ENCODE measurements at regions not wholly inside any gene's neighbourhood (a gene's known extent, or its start where the extent isn't known, plus 50 kb on each side); places are given as distances from the start of the nearest gene placed in this dataset.

DNA sequence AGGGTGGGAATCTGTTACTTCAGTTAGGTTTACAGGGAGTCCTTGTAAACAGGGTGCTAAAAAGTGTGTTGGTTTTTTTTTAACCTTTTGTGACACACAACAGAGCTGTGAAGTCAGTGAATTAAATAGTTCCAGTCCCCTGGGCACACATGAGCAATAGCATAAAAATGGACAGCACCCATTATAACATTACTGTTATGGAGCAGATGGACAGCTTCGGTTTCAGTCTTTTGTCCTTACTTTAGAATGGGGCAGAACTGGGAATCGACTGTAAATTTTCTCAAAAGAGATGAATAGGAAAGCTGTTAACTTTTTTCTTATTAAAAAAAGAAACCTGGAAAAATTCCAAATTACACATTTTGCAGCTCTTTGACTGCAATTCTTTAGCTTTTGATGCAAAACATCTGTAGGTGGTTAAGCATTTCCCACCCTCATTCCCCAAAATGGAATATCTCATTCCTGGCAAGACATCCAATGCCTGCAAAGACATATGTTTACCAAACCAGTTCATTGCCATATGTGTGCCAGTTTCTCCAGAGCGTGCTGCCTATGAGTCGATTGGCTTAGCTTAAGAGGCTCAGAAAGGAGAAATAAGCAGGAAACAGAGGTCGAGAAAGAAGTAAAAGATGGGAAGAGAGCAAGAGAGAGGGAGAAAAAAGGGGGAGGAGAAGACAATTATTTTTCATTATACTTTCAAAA, 212.3 kb upstream of the TMEM161B start:
- Histone ChIP-seq H3K4me3 (ENCODE audit: low read length) (no peak overlapping the region), H3K9ac (ENCODE audit: low read depth, low read length) (no peak overlapping the region), H3K27ac (ENCODE audit: low read length) (no peak overlapping the region)

DNA sequence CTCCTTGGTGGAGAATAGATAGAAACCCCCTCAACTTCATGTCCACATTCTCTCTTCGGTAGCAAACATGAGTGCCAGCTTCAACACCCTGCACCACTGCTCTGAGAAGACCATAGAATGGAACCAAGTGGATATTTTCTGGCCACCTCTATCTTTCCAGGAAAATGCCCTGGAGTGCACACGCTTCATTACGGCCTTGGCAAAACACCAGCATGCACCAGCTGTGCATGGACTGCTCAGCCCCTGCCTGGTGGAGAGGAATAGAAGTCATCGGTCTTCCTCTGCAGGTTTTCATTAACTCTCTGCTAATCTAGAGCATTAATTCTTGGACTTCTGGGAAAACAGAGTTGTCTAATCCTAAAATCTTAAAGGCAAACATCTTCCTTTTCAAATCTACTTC, 211.6 kb upstream of the TMEM161B start:
- H3K4me3 ChIP-seq (ENCODE audit: low read length): no peak overlapping the region
- no peaks in the 10 kb centered on the region for H3K9me3 ChIP-seq (ENCODE audit: insufficient read depth, low read depth, low read length)
- no peak overlapping the region for H3K27ac ChIP-seq (ENCODE audit: low read length)
- H3K27me3 ChIP-seq (ENCODE audit: insufficient read depth, low read length): no peaks in the 10 kb centered on the region
- H3K9ac ChIP-seq (ENCODE audit: low read depth, low read length): no peak overlapping the region
- peaks cover 13% of the 10 kb centered on the region; the same call in 1 of the 2 replicates for H3K4me1 ChIP-seq (ENCODE audit: insufficient read depth, low read length)
- no peaks in the 10 kb centered on the region for H3K36me3 ChIP-seq (ENCODE audit: insufficient read depth, low read depth, low read length)

More for the DNA sequence above, 212.3 kb upstream of the TMEM161B start:
- Histone ChIP-seq H3K4me1 (ENCODE audit: insufficient read depth, low read length) (peaks cover 13% of the 10 kb centered on the region; the same call in 1 of the 2 replicates), H3K27me3 (ENCODE audit: insufficient read depth, low read length) (no peaks in the 10 kb centered on the region), H3K36me3 (ENCODE audit: insufficient read depth, low read depth, low read length) (no peaks in the 10 kb centered on the region), H3K9me3 (ENCODE audit: insufficient read depth, low read depth, low read length) (no peaks in the 10 kb centered on the region)

DNA sequence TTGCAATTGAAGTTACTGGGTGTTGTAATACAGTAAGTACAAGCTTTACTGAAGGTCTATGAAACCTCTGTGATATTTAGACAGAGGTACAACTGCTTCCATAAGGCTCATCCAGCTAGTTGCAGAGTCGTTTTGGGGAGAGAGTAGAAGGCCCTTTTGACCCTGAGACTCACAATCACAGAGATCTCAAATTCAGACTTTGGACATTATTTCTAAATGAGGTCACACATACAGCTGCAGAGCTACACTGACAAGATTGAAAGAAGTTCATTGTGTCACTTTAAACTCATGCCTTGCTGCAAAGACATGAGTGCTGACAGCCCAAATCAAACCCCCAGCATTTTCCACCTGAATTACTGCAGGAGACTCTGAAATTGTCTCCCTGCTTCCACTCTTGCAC, 205.9 kb upstream of the TMEM161B start:
- Histone ChIP-seq H3K9me3 (ENCODE audit: insufficient read depth, low read depth, low read length) (peaks cover 3% of the 10 kb centered on the region; the same call in 1 of the 2 replicates), H3K4me3 (ENCODE audit: low read length) (no peak overlapping the region), H3K27ac (ENCODE audit: low read length) (no peak overlapping the region), H3K4me1 (ENCODE audit: insufficient read depth, low read length) (no peaks in the 10 kb centered on the region), H3K27me3 (ENCODE audit: insufficient read depth, low read length) (no peaks in the 10 kb centered on the region), H3K9ac (ENCODE audit: low read depth, low read length) (no peak overlapping the region), H3K36me3 (ENCODE audit: insufficient read depth, low read depth, low read length) (no peaks in the 10 kb centered on the region)

- H3K36me3 ChIP-seq (ENCODE audit: insufficient read depth, low read depth, low read length): no peaks in the 10 kb centered on the region
Observed at GRCh38 chr5:88470745-88471144, 202.1 kb upstream of the TMEM161B start.

DNA sequence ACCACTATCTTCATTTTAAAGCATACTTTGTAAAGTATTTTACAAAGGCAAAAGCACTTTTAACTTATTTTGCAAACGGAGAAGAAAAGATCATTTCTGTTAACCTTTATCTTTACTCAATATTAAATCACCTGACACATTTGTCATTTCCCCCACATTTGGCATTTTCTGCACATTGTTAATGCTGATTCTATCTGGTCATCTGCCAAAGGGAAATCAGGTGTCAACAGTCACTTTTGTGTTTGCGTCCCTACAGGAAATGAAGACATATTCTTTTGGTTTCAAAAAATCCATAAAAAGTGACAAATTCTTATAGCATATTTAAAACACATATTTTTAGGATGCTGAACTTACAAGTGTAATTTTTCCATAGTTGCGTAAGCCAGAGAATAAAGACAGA, 191.3 kb upstream of the TMEM161B start:
- no peak overlapping the region for H3K4me3 ChIP-seq (ENCODE audit: low read length)
- no peak overlapping the region for H3K27ac ChIP-seq (ENCODE audit: low read length)
- no peak overlapping the region for H3K9ac ChIP-seq (ENCODE audit: low read depth, low read length)
- no peaks in the 10 kb centered on the region for H3K4me1 ChIP-seq (ENCODE audit: insufficient read depth, low read length)
- no peaks in the 10 kb centered on the region for H3K27me3 ChIP-seq (ENCODE audit: insufficient read depth, low read length)
- no peaks in the 10 kb centered on the region for H3K36me3 ChIP-seq (ENCODE audit: insufficient read depth, low read depth, low read length)
- H3K9me3 ChIP-seq (ENCODE audit: insufficient read depth, low read depth, low read length): no peaks in the 10 kb centered on the region

More at GRCh38 chr5:88470745-88471144, 202.1 kb upstream of the TMEM161B start:
- H3K9ac ChIP-seq (ENCODE audit: low read depth, low read length): no peak overlapping the region
- H3K4me3 ChIP-seq (ENCODE audit: low read length): no peak overlapping the region
- H3K27me3 ChIP-seq (ENCODE audit: insufficient read depth, low read length): no peaks in the 10 kb centered on the region
- H3K27ac ChIP-seq (ENCODE audit: low read length): no peak overlapping the region
- H3K9me3 ChIP-seq (ENCODE audit: insufficient read depth, low read depth, low read length): peaks cover 3% of the 10 kb centered on the region; the same call in 1 of the 2 replicates
- no peaks in the 10 kb centered on the region; the same call in 1 of the 2 replicates for H3K4me1 ChIP-seq (ENCODE audit: insufficient read depth, low read length)

DNA sequence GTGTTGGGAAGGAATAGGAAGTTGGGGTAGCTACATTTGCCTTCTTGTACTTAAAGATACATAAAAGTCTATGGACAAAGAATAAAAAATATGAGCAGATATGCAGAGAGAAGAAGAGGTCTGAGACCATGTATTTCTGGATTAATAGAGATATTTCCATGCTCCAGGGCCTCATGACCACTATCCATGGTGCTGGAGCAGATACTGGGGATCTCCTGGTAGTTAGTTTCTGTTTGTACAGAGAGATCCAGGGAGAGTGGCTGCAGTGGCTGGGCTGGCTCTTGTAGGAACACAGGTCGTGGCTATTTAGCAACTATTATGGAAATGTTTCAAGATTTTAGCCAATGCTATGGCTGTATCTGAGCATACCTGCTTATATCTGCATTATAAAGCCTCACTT, 184.2 kb upstream of the TMEM161B start:
- no peak overlapping the region for H3K4me3 ChIP-seq (ENCODE audit: low read length)
- no peaks in the 10 kb centered on the region for H3K36me3 ChIP-seq (ENCODE audit: insufficient read depth, low read depth, low read length)
- H3K27me3 ChIP-seq (ENCODE audit: insufficient read depth, low read length): no peaks in the 10 kb centered on the region
- H3K9me3 ChIP-seq (ENCODE audit: insufficient read depth, low read depth, low read length): no peaks in the 10 kb centered on the region
- no peak overlapping the region for H3K27ac ChIP-seq (ENCODE audit: low read length)
- H3K9ac ChIP-seq (ENCODE audit: low read depth, low read length): no peak overlapping the region
- no peaks in the 10 kb centered on the region for H3K4me1 ChIP-seq (ENCODE audit: insufficient read depth, low read length)

DNA sequence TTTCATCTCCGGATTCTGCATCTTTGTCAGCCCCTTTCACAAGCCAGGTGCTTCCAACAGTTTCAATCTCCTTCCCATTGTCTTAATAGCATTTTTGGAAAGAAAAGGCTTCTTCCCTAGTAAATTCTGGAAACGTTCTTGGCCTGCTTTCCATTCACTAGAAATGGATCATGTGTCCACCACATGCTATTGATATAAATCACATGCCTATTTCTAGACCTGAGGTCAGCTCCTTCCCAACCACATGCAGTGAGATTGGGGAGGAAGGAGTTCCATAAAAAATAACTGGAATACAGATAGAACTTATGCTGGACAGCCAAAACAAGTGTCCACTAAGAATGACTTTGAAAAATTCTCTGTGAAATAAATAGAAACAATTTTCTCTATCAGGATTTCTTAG, 181.6 kb upstream of the TMEM161B start:
- Histone ChIP-seq H3K9me3 (ENCODE audit: insufficient read depth, low read depth, low read length) (no peaks in the 10 kb centered on the region), H3K4me1 (ENCODE audit: insufficient read depth, low read length) (no peaks in the 10 kb centered on the region), H3K4me3 (ENCODE audit: low read length) (no peak overlapping the region), H3K9ac (ENCODE audit: low read depth, low read length) (no peak overlapping the region), H3K27me3 (ENCODE audit: insufficient read depth, low read length) (no peaks in the 10 kb centered on the region), H3K36me3 (ENCODE audit: insufficient read depth, low read depth, low read length) (no peaks in the 10 kb centered on the region), H3K27ac (ENCODE audit: low read length) (no peak overlapping the region)

- Histone ChIP-seq H3K27me3 (ENCODE audit: insufficient read depth, low read length) (no peaks in the 10 kb centered on the region), H3K4me1 (ENCODE audit: insufficient read depth, low read length) (peaks cover 10% of the 10 kb centered on the region), H3K36me3 (ENCODE audit: insufficient read depth, low read depth, low read length) (no peaks in the 10 kb centered on the region), H3K27ac (ENCODE audit: low read length) (no peak overlapping the region), H3K9me3 (ENCODE audit: insufficient read depth, low read depth, low read length) (no peaks in the 10 kb centered on the region; the same call in 1 of the 2 replicates), H3K9ac (ENCODE audit: low read depth, low read length) (no peak overlapping the region), H3K4me3 (ENCODE audit: low read length) (no peak overlapping the region)
Observed at GRCh38 chr5:88438006-88438405, 169.4 kb upstream of the TMEM161B start.

- H3K27ac ChIP-seq (ENCODE audit: low read length): no peak overlapping the region
Observed at GRCh38 chr5:88436290-88436689, 167.6 kb upstream of the TMEM161B start.

DNA sequence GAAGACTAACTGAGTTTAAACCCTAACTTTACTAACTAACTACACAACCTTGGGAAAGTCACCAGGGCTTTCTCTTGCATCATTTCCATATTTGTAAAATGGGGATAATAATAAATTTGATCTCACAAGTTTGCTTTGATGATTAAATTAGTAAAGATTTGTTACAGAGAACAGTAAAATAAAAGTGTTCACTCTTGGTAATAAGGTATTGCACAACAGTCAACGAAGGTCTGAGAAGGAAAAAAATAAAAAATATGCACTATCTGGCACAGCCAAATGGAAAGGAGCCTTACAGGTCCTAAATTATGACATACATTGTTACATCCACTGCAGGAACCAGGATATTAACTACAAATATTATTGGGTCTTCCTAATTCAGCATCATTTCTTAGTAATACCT, 160.0 kb upstream of the TMEM161B start:
- no peak overlapping the region for H3K27ac ChIP-seq (ENCODE audit: low read length)
- H3K9me3 ChIP-seq (ENCODE audit: insufficient read depth, low read depth, low read length): no peaks in the 10 kb centered on the region
- no peaks in the 10 kb centered on the region for H3K36me3 ChIP-seq (ENCODE audit: insufficient read depth, low read depth, low read length)
- no peaks in the 10 kb centered on the region for H3K27me3 ChIP-seq (ENCODE audit: insufficient read depth, low read length)
- no peak overlapping the region for H3K4me3 ChIP-seq (ENCODE audit: low read length)
- H3K4me1 ChIP-seq (ENCODE audit: insufficient read depth, low read length): no peaks in the 10 kb centered on the region
- H3K9ac ChIP-seq (ENCODE audit: low read depth, low read length): no peak overlapping the region

More at GRCh38 chr5:88436290-88436689, 167.6 kb upstream of the TMEM161B start:
- no peaks in the 10 kb centered on the region for H3K36me3 ChIP-seq (ENCODE audit: insufficient read depth, low read depth, low read length)
- H3K9me3 ChIP-seq (ENCODE audit: insufficient read depth, low read depth, low read length): no peaks in the 10 kb centered on the region; the same call in 1 of the 2 replicates
- no peaks in the 10 kb centered on the region for H3K27me3 ChIP-seq (ENCODE audit: insufficient read depth, low read length)
- peaks cover 10% of the 10 kb centered on the region for H3K4me1 ChIP-seq (ENCODE audit: insufficient read depth, low read length)
- H3K4me3 ChIP-seq (ENCODE audit: low read length): no peak overlapping the region
- no peak overlapping the region for H3K9ac ChIP-seq (ENCODE audit: low read depth, low read length)

DNA sequence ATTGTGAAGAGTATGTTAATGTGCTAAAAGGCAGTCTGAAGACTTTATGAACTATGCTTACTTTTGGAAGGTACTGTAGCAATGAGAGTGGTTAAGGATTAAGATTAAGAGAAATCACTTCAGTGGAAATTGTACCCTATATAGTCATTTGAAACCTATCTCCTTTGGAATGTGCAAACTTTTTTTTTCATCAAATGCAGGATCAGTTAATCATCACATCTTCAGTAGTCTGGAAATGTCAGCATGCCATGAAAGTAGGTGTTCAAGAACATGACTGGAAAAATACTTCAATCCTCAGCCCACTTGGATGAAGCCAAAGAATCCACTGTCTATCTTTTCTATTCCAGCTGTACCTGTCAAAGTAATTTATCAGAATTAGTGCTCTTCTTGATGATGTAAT, 157.8 kb upstream of the TMEM161B start:
- no peaks in the 10 kb centered on the region for H3K36me3 ChIP-seq (ENCODE audit: insufficient read depth, low read depth, low read length)
- no peaks in the 10 kb centered on the region for H3K27me3 ChIP-seq (ENCODE audit: insufficient read depth, low read length)
- no peaks in the 10 kb centered on the region for H3K9me3 ChIP-seq (ENCODE audit: insufficient read depth, low read depth, low read length)
- H3K4me3 ChIP-seq (ENCODE audit: low read length): no peak overlapping the region
- no peaks in the 10 kb centered on the region for H3K4me1 ChIP-seq (ENCODE audit: insufficient read depth, low read length)
- H3K9ac ChIP-seq (ENCODE audit: low read depth, low read length): no peak overlapping the region
- no peak overlapping the region for H3K27ac ChIP-seq (ENCODE audit: low read length)

DNA sequence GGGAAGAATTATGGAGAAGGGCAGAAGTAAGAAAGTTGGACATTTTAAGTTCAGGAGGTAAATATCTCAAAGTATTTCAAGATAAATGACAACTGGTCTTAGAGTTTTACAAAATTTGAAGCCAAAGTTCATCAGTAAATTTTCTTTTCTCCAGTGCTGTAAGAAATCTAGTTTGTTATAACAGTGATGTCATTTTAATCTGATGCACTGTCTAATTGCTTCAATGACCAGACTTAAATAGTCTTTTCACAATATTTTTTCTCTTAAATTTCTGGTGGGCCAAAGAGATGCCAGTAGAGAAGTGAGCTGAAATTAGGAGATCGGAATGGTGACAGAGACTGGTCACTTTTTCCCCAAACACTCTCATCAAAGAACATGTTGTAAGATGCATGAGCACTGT, 156.5 kb upstream of the TMEM161B start:
- Histone ChIP-seq H3K27me3 (ENCODE audit: insufficient read depth, low read length) (no peaks in the 10 kb centered on the region), H3K36me3 (ENCODE audit: insufficient read depth, low read depth, low read length) (no peaks in the 10 kb centered on the region), H3K9me3 (ENCODE audit: insufficient read depth, low read depth, low read length) (no peaks in the 10 kb centered on the region), H3K4me3 (ENCODE audit: low read length) (no peak overlapping the region), H3K4me1 (ENCODE audit: insufficient read depth, low read length) (no peaks in the 10 kb centered on the region), H3K9ac (ENCODE audit: low read depth, low read length) (no peak overlapping the region), H3K27ac (ENCODE audit: low read length) (no peak overlapping the region)

All from iPS-20b (cell line).